ENCODE measurements at regions not wholly inside any gene's neighbourhood (a gene's known extent, or its start where the extent isn't known, plus 50 kb on each side); places are given as distances from the start of the nearest gene placed in this dataset.
A peak's percentile ranks its signal among the peaks of the same experiment; 100 is the strongest.

GRCh38 chr18:34592481-34592880 is 117.6 kb upstream of the DTNA start:
- Histone ChIP-seq H3K27ac (peak overlapping the region; percentile 2), H3K4me3 (peak overlapping the region in 1 of 2 donors; percentile 29), H3K36me3 (no peaks in the 10 kb centered on the region), H3K27me3 (no peaks in the 10 kb centered on the region), H3K4me1 (no peaks in the 10 kb centered on the region), H3K9me3 (no peaks in the 10 kb centered on the region)
- intact Hi-C loops (cut with DNase I), result no loop called here
- no peak for TF ChIP-seq POLR2AphosphoS5 (IDR thresholded peaks at IDR 0.05; ENCODE audit: insufficient read depth in 1 of 2, low read depth in 1 of 2)
- TF ChIP-seq CTCF (IDR thresholded peaks at IDR 0.05), result no peak
- no peak for DNase-seq (ENCODE audit: extremely low spot score in 2 of 2)

- no peak for DNase-seq (ENCODE audit: extremely low spot score in 2 of 2)
- Histone ChIP-seq H3K4me1 (no peaks in the 10 kb centered on the region), H3K27ac (peak overlapping the region; percentile 2), H3K36me3 (no peaks in the 10 kb centered on the region), H3K9me3 (no peaks in the 10 kb centered on the region), H3K4me3 (peak overlapping the region; percentile 29 to 46), H3K27me3 (no peaks in the 10 kb centered on the region)
- TF ChIP-seq CTCF (IDR thresholded peaks at IDR 0.05), result no peak
- no peak for TF ChIP-seq POLR2A (IDR thresholded peaks at IDR 0.05)
- no peak for TF ChIP-seq POLR2AphosphoS5 (IDR thresholded peaks at IDR 0.05; ENCODE audit: insufficient read depth in 1 of 2, low read depth in 1 of 2)
- intact Hi-C loops (cut with DNase I), result no loop called here
These were observed 117.1 kb upstream of the DTNA start for GRCh38 chr18:34592961-34593382.

GRCh38 chr18:34594266-34594665 is 115.8 kb upstream of the DTNA start:
- intact Hi-C loops (cut with DNase I), result no loop called here
- H3K36me3 ChIP-seq, result no peaks in the 10 kb centered on the region
- H3K9me3 ChIP-seq, result no peaks in the 10 kb centered on the region
- TF ChIP-seq POLR2AphosphoS5 (IDR thresholded peaks at IDR 0.05; ENCODE audit: insufficient read depth in 1 of 2, low read depth in 1 of 2) (no peak), CTCF (IDR thresholded peaks at IDR 0.05) (no peak), POLR2A (IDR thresholded peaks at IDR 0.05) (no peak)
- no peaks in the 10 kb centered on the region for H3K27me3 ChIP-seq
- H3K27ac ChIP-seq, result no peak overlapping the region
- peak overlapping the region in 1 of 2 donors; percentile 29 for H3K4me3 ChIP-seq
- DNase-seq (ENCODE audit: extremely low spot score in 2 of 2), result no peak
- H3K4me1 ChIP-seq, result no peaks in the 10 kb centered on the region

- no peak for TF ChIP-seq POLR2A (IDR thresholded peaks at IDR 0.05)
- no peak for TF ChIP-seq CTCF (IDR thresholded peaks at IDR 0.05)
- no peak for TF ChIP-seq POLR2AphosphoS5 (IDR thresholded peaks at IDR 0.05; ENCODE audit: insufficient read depth in 1 of 2, low read depth in 1 of 2)
- intact Hi-C loops (cut with DNase I), result no loop called here
- no peaks in the 10 kb centered on the region for H3K36me3 ChIP-seq
- no peak overlapping the region for H3K27ac ChIP-seq
- H3K9me3 ChIP-seq, result no peaks in the 10 kb centered on the region
- no peaks in the 10 kb centered on the region for H3K4me1 ChIP-seq
- H3K4me3 ChIP-seq, result no peak overlapping the region
- no peak for DNase-seq (ENCODE audit: extremely low spot score in 2 of 2)
- H3K27me3 ChIP-seq, result no peaks in the 10 kb centered on the region
These were observed 114.4 kb upstream of the DTNA start for GRCh38 chr18:34595690-34596089.

GRCh38 chr18:34598120-34598635 is 111.9 kb upstream of the DTNA start:
- Histone ChIP-seq H3K27me3 (no peaks in the 10 kb centered on the region), H3K36me3 (no peaks in the 10 kb centered on the region), H3K9me3 (no peaks in the 10 kb centered on the region), H3K27ac (no peak overlapping the region), H3K4me3 (no peak overlapping the region), H3K4me1 (no peaks in the 10 kb centered on the region)
- intact Hi-C loops (cut with DNase I), result no loop called here
- TF ChIP-seq POLR2A (IDR thresholded peaks at IDR 0.05) (no peak), CTCF (IDR thresholded peaks at IDR 0.05) (no peak), POLR2AphosphoS5 (IDR thresholded peaks at IDR 0.05; ENCODE audit: insufficient read depth in 1 of 2, low read depth in 1 of 2) (no peak)
- no peak for DNase-seq (ENCODE audit: extremely low spot score in 2 of 2)
